Gastrocnemius medialis (tissue), 4 donors: ENCODE measurements at regions not wholly inside any gene's neighbourhood (a gene's known extent, or its start where the extent isn't known, plus 50 kb on each side); places are given as distances from the start of the nearest gene placed in this dataset.

ENCODE experiments used
- ATAC-seq, 2 donors: fragments of 150-250 bp; one replicate each; pipeline ENCODE4 v1.9.1; 2016
- DNase-seq, 2 donors: peaks; one replicate each; pipeline ENCODE4 v3.0.0-alpha.2; 2019
- H3K27ac ChIP-seq, 4 donors: fragments of 200-600 bp; sonication (generic); 1 replicate in 1 of 4; 2 replicates in 3 of 4; pipeline ENCODE4 v1.5.1; 2016 to 2018; ENCODE audit warnings: mild to moderate bottlenecking in 2 of 4, moderate library complexity in 1 of 4
- H3K27me3 ChIP-seq, 3 donors: fragments of 200-600 bp; sonication (generic) in 2 of 3; 1 replicate in 1 of 3; 2 replicates in 2 of 3; pipeline versions ENCODE4 v1.5.1 to v1.6.0; 2016 to 2019; ENCODE audit warnings: mild to moderate bottlenecking in 1 of 3, moderate library complexity in 1 of 3
- H3K36me3 ChIP-seq, 2 donors: fragments of 200-600 bp; sonication (generic) in 1 of 2; one replicate each; pipeline ENCODE4 v1.5.1; 2017 to 2018
- H3K4me1 ChIP-seq, 2 donors: fragments of 200-600 bp; sonication (generic) in 1 of 2; one replicate each; pipeline ENCODE4 v1.5.1; 2016 to 2017; ENCODE audit warnings: mild to moderate bottlenecking in 2 of 2
- H3K4me3 ChIP-seq, 4 donors: fragments of 200-600 bp; sonication (generic) in 3 of 4; 1 replicate in 1 of 4; 2 replicates in 3 of 4; pipeline ENCODE4 v1.5.1; 2016 to 2019; ENCODE audit warnings: mild to moderate bottlenecking in 2 of 4
- H3K9me3 ChIP-seq, 3 donors: fragments of 200-600 bp; sonication (generic) in 2 of 3; 1 replicate in 1 of 3; 2 replicates in 2 of 3; pipeline ENCODE4 v1.5.1; 2016 to 2019
- POLR2A ChIP-seq, 2 donors: fragments of 450-650 bp; IDR thresholded peaks; one replicate each; pipeline ENCODE4 v1.6.1; 2017; ENCODE audit warnings: antibody characterized with exemption in 2 of 2, mild to moderate bottlenecking in 2 of 2, moderate library complexity in 2 of 2
- in situ Hi-C, 4 donors: fragments of 200-750 bp; cut with MboI; loops; one replicate each; pipeline versions ENCODE4 v1.15.0 to v1.8.0; 2017; ENCODE audit warnings: low sequenced_read_pairs in 4 of 4
- intact Hi-C: fragments of 100-400 bp; cut with DNase I; formaldehyde crosslinking; loops from one replicate; pipeline ENCODE4 v1.15.1; 2023; ENCODE audit warnings: low total_unique reads
- TF ChIP-seq, protein P1 (sequence below), 5 experiments: fragments of 450-650 bp in 3 of 5; fragments of 200-600 bp in 2 of 5; sonication (generic) in 2 of 5; IDR thresholded peaks in 4 of 5; conservative IDR thresholded peaks in 1 of 5; 1 replicate in 4 of 5; 2 replicates in 1 of 5; pipeline ENCODE4 v1.5.1; 2016 to 2019; ENCODE audit warnings: antibody characterized with exemption in 5 of 5, mild to moderate bottlenecking in 3 of 5, moderate library complexity in 3 of 5

DNA sequence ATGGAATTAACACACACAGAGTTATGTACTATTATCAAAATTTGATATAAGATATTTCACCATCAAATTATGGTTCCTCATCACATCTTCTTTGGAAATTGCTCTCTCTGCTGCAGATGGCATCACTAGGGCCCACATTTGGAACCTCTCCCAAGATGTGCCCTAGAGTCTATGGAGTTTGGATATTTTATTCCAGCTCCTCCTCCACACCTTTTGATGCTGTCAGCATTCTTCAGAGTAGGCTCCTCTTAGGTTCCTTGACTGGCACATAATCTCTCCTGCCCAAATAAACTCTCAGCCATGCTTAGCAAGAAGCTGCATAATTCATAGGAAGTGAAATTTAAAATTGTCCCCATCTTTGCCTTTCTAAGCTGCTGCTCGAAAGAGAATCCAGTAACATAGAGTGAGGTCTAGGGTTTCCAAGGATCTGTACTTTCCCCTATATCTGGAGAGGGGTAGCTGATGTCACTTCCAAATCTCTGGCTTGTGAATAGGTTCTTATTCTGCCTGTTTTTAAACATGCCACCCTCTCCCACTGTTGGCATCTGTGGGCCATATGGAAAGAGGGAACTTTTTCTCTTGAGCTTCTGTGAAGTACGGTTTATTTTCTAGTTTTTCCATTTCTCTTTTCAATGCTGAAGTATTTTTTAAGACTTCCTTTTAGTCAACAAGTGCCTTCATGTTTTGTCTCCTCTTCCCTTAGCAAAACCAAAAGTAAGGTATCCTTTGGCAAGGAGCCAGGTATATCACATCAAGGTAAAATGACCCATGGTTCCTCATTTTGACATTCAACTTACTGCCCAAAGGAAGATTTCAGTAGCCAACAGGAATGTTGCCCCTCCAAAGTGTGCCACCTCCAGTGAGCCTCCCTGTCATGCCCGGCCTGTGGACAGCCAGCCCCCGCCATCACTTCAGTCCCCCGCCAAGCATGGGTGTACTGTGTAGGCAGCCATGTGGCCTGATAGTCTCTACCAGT lies 75.3 kb upstream of the C2CD4B start:
- Histone ChIP-seq H3K36me3 (no peaks in the 10 kb centered on the region), H3K27ac (no peak overlapping the region), H3K4me1 (no peaks in the 10 kb centered on the region), H3K4me3 (no peak overlapping the region), H3K27me3 (no peaks in the 10 kb centered on the region), H3K9me3 (no peaks in the 10 kb centered on the region)
- intact Hi-C loops, result no loop called here
- DNase-seq (no peak), ATAC-seq (no peak)
- TF ChIP-seq, protein P1, sequence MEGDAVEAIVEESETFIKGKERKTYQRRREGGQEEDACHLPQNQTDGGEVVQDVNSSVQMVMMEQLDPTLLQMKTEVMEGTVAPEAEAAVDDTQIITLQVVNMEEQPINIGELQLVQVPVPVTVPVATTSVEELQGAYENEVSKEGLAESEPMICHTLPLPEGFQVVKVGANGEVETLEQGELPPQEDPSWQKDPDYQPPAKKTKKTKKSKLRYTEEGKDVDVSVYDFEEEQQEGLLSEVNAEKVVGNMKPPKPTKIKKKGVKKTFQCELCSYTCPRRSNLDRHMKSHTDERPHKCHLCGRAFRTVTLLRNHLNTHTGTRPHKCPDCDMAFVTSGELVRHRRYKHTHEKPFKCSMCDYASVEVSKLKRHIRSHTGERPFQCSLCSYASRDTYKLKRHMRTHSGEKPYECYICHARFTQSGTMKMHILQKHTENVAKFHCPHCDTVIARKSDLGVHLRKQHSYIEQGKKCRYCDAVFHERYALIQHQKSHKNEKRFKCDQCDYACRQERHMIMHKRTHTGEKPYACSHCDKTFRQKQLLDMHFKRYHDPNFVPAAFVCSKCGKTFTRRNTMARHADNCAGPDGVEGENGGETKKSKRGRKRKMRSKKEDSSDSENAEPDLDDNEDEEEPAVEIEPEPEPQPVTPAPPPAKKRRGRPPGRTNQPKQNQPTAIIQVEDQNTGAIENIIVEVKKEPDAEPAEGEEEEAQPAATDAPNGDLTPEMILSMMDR (IDR thresholded peaks at IDR 0.05 in 4 of 5, conservative IDR thresholded peaks at IDR 0.05 in 1 of 5), result no peak
- no peak for TF ChIP-seq POLR2A (IDR thresholded peaks at IDR 0.05)
- in situ Hi-C loops, result no loop called here

DNA sequence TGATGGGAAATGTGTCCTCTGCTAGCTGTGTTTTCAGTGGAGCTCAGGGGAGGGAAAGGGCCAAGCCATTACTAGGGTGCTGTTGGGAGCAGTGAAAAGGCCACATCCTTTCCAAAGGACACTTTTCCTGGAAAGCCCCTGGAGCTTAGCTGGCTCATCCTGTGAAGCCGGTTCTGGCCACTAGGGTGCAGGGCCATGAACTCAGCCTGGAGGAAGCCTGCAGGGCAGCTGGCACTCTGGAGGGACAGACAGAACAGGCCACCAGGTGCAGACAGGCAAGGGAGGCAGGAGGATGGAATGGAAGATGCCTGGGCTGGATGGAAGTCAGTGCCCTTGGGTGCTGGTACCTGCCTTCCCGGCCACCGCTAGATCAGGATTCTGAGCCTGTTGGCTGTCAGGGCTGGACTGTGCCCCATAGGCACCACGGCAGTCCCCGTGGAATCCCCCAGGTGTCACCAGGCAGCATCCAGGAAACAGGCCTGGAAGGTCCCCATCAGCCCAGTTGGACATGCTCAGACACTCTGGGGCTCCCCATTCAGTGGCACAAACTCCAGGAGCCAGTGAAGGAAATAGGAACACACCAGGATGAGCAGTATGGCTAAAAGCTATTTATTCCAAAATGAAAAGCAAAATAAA lies 76.2 kb upstream of the C2CD4B start:
- Histone ChIP-seq H3K27me3 (no peaks in the 10 kb centered on the region), H3K36me3 (no peaks in the 10 kb centered on the region), H3K4me1 (no peaks in the 10 kb centered on the region), H3K27ac (no peak overlapping the region), H3K4me3 (no peak overlapping the region), H3K9me3 (no peaks in the 10 kb centered on the region)
- in situ Hi-C loops, result no loop called here
- ATAC-seq (no peak), DNase-seq (no peak)
- TF ChIP-seq, protein P1 (IDR thresholded peaks at IDR 0.05 in 4 of 5, conservative IDR thresholded peaks at IDR 0.05 in 1 of 5), result no peak
- no peak for TF ChIP-seq POLR2A (IDR thresholded peaks at IDR 0.05)
- intact Hi-C loops, result no loop called here

DNA sequence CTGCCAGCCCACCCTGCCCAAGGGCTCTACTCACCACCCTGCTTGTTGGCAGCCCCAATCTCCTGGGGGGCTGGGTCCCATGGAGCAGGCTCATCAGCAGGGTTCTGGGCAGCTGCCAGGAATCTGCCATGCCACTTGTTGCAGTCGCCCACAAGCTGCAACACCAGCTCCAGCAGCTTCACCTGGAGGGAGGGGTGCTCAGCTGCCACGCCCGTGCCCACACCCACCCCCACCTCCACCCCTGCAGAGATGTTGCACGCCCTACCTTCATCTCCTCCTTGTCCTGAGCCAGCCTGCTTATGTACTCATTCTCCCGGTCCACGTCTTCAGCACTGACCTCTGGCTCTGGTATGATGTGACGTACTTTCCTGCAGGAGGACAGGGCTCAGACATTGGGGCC lies 77.9 kb upstream of the C2CD4B start:
- Histone ChIP-seq H3K27me3 (no peaks in the 10 kb centered on the region), H3K4me3 (no peak overlapping the region), H3K4me1 (no peaks in the 10 kb centered on the region), H3K27ac (no peak overlapping the region), H3K36me3 (no peaks in the 10 kb centered on the region), H3K9me3 (no peaks in the 10 kb centered on the region)
- in situ Hi-C loops, result no loop called here
- TF ChIP-seq, protein P1 (IDR thresholded peaks at IDR 0.05 in 4 of 5, conservative IDR thresholded peaks at IDR 0.05 in 1 of 5), result no peak
- no peak for TF ChIP-seq POLR2A (IDR thresholded peaks at IDR 0.05)
- DNase-seq (no peak), ATAC-seq (no peak)
- intact Hi-C loops, result no loop called here

DNA sequence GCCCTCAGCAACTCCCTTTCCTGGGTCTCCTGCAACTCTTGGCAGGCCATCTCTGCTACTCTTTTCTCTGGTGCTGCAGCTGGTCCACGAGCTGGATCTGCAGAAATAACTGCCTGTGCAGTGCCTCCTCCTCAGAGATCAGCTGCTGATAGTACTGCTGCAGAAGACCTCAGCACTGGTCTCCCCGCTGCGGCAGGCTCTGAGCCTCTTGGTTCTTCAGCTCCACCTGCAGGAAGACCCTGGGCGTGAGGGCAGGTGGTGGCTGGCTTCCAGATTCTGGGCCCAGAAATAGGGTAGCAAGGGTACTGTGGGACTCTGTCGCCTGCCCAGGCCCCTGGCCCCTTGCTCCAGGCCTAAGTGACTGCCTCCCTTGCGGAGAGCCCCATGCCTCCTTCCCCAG lies 79.7 kb upstream of the C2CD4B start:
- Histone ChIP-seq H3K4me1 (no peaks in the 10 kb centered on the region), H3K27ac (no peak overlapping the region), H3K36me3 (no peaks in the 10 kb centered on the region), H3K4me3 (no peak overlapping the region), H3K9me3 (no peaks in the 10 kb centered on the region), H3K27me3 (no peaks in the 10 kb centered on the region)
- ATAC-seq, result no peak
- DNase-seq, result no peak
- in situ Hi-C loops (no loop called here), intact Hi-C loops (no loop called here)
- TF ChIP-seq, protein P1 (IDR thresholded peaks at IDR 0.05 in 4 of 5, conservative IDR thresholded peaks at IDR 0.05 in 1 of 5), result no peak
- no peak for TF ChIP-seq POLR2A (IDR thresholded peaks at IDR 0.05)
